ENCODE measurements at regions not wholly inside any gene's neighbourhood (a gene's known extent, or its start where the extent isn't known, plus 50 kb on each side); places are given as distances from the start of the nearest gene placed in this dataset.
"Not testable (repeated sequence)": the region's sequence is repeated elsewhere in the genome, so short reads cannot be mapped to it uniquely, and the experiment has no call there.

GRCh38 chr13:70208968-70209367, 100.7 kb upstream of the KLHL1 start:
- not testable (repeated sequence) for TF ChIP-seq CTCF (IDR thresholded peaks at IDR 0.05; ENCODE audit: extremely low read depth in 1 of 2, insufficient read depth in 1 of 2, low read depth in 1 of 2, low read length in 2 of 2); FOS (IDR thresholded peaks at IDR 0.05; ENCODE audit: borderline replicate concordance, insufficient read depth, low read length); GATA2 (IDR thresholded peaks at IDR 0.05; ENCODE audit: insufficient read depth, insufficient read length, low read depth, low read length); POLR2A (IDR thresholded peaks at IDR 0.05; ENCODE audit: low read depth, low read length); EZH2 (IDR thresholded peaks at IDR 0.05; ENCODE audit: borderline replicate concordance, low read depth, low read length, severe bottlenecking); MAX (IDR thresholded peaks at IDR 0.05; ENCODE audit: insufficient read depth, insufficient read length)
